ENCODE measurements at regions not wholly inside any gene's neighbourhood (a gene's known extent, or its start where the extent isn't known, plus 50 kb on each side); places are given as distances from the start of the nearest gene placed in this dataset.

DNA sequence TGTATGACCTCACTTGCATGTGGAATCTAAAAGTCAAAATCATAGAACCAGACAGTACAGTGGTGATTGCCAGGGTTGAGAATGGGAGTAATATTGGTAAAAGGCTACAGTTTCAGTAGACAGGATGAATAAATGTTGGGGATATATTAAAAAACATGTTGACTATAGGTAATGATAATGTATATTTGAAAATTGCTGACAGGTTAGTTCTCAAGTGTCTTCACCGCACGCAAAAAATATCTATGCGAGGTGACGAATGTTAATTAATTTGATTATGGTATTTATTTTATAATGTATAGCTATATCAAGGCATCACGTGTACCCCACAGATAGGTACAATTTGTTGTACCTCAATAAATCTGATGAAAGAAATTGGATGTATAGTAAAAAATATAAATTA, 909.6 kb upstream of the NDST4 start:
- H3K4me1 ChIP-seq = no peaks in the 10 kb centered on the region
- no peaks in the 10 kb centered on the region for H3K9me3 ChIP-seq
- intact Hi-C loops (cut with DNase I) = no loop called here
- no peak overlapping the region for H3K4me3 ChIP-seq
- H3K36me3 ChIP-seq = no peaks in the 10 kb centered on the region
- H3K27ac ChIP-seq = no peak overlapping the region
- DNase-seq (ENCODE audit: extremely low spot score in 2 of 2) = no peak
- TF ChIP-seq POLR2A (IDR thresholded peaks at IDR 0.05) = no peak
- TF ChIP-seq, protein P1, sequence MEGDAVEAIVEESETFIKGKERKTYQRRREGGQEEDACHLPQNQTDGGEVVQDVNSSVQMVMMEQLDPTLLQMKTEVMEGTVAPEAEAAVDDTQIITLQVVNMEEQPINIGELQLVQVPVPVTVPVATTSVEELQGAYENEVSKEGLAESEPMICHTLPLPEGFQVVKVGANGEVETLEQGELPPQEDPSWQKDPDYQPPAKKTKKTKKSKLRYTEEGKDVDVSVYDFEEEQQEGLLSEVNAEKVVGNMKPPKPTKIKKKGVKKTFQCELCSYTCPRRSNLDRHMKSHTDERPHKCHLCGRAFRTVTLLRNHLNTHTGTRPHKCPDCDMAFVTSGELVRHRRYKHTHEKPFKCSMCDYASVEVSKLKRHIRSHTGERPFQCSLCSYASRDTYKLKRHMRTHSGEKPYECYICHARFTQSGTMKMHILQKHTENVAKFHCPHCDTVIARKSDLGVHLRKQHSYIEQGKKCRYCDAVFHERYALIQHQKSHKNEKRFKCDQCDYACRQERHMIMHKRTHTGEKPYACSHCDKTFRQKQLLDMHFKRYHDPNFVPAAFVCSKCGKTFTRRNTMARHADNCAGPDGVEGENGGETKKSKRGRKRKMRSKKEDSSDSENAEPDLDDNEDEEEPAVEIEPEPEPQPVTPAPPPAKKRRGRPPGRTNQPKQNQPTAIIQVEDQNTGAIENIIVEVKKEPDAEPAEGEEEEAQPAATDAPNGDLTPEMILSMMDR (IDR thresholded peaks at IDR 0.05) = no peak
- no peak for TF ChIP-seq POLR2AphosphoS5 (IDR thresholded peaks at IDR 0.05; ENCODE audit: insufficient read depth in 1 of 2, low read depth in 1 of 2)
- H3K27me3 ChIP-seq = no peaks in the 10 kb centered on the region

DNA sequence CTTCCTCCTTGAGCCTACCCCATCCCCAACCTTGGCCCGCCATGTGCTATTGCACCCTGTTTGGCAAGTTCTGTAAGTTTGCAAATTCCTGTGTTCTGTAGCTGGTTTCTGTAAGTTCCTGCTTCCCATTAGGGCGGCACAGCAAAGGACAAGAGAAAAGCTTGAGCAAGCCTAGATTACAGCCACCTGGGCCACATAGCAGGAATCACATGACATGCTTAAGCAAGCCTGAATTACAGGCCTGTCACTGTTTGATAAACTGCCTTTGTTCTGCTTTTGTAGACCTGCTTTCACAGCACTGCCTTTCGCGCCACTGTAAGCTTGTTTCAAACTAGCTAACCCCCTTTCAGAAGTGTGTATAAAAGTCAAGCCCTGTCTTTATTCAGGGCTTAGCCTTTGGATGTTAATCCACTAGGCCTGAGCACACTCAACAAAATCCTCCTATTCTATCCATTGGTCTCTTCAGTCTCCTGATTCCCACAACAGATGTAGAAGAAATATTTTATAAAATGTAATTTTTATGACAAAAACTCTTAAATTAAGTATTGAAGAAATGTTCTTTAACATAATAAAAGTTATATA, 906.8 kb upstream of the NDST4 start:
- no peaks in the 10 kb centered on the region for H3K4me1 ChIP-seq
- TF ChIP-seq POLR2AphosphoS5 (IDR thresholded peaks at IDR 0.05; ENCODE audit: insufficient read depth in 1 of 2, low read depth in 1 of 2) (no peak), POLR2A (IDR thresholded peaks at IDR 0.05) (no peak)
- TF ChIP-seq, protein P1 (IDR thresholded peaks at IDR 0.05) = no peak
- DNase-seq (ENCODE audit: extremely low spot score in 2 of 2) = no peak
- H3K36me3 ChIP-seq = no peaks in the 10 kb centered on the region
- intact Hi-C loops (cut with DNase I) = no loop called here
- no peaks in the 10 kb centered on the region for H3K9me3 ChIP-seq
- H3K4me3 ChIP-seq = no peak overlapping the region
- no peaks in the 10 kb centered on the region for H3K27me3 ChIP-seq
- H3K27ac ChIP-seq = no peak overlapping the region

DNA sequence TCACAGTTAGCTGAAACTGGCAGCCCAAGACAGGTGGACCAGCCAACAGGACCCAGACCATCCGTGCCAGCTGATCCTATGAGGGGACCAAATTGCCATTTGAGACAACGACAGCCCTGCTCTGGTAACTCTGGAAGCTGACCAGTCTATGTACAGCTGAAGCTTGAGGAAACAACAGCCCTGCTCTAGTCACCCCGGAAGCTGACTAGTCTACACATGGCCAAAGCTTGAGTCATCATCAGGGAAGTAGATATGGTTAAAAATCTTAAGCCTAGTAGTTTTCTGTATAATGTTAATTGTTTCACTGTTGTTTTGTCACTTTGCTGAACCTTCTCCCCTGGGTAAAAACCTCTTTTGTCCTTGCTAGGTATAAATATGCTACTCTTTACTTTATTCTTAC, 905.4 kb upstream of the NDST4 start:
- no peaks in the 10 kb centered on the region for H3K27me3 ChIP-seq
- no peaks in the 10 kb centered on the region for H3K36me3 ChIP-seq
- no peaks in the 10 kb centered on the region for H3K9me3 ChIP-seq
- H3K4me3 ChIP-seq = no peak overlapping the region
- intact Hi-C loops (cut with DNase I) = no loop called here
- H3K27ac ChIP-seq = no peak overlapping the region
- no peak for TF ChIP-seq POLR2AphosphoS5 (IDR thresholded peaks at IDR 0.05; ENCODE audit: insufficient read depth in 1 of 2, low read depth in 1 of 2)
- TF ChIP-seq, protein P1 (IDR thresholded peaks at IDR 0.05) = no peak
- TF ChIP-seq POLR2A (IDR thresholded peaks at IDR 0.05) = no peak
- H3K4me1 ChIP-seq = no peaks in the 10 kb centered on the region
- no peak for DNase-seq (ENCODE audit: extremely low spot score in 2 of 2)

DNA sequence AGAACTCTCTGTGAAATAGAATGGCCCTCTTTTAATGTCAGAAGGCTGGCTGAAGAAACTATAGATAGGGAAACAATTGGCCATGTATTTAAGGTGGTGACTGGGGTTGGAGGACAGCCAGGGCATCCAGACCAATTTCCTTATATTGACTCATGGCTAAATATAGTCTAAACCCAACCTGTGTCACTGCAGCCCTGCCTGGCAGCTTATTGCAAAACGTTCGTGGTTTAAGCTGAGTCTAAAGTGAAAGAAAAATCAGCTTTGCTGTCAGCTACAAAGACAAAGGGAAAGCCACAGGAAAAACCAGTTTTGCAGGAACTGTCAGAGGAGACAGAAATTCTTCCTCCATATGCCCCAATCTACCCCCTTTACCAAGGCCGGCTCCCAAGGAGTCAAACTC, 902.8 kb upstream of the NDST4 start:
- no peaks in the 10 kb centered on the region for H3K9me3 ChIP-seq
- no peaks in the 10 kb centered on the region for H3K27me3 ChIP-seq
- TF ChIP-seq, protein P1 (IDR thresholded peaks at IDR 0.05) = no peak
- TF ChIP-seq POLR2AphosphoS5 (IDR thresholded peaks at IDR 0.05; ENCODE audit: insufficient read depth in 1 of 2, low read depth in 1 of 2) (no peak), POLR2A (IDR thresholded peaks at IDR 0.05) (no peak)
- H3K27ac ChIP-seq = no peak overlapping the region
- no peak for DNase-seq (ENCODE audit: extremely low spot score in 2 of 2)
- no peaks in the 10 kb centered on the region for H3K4me1 ChIP-seq
- intact Hi-C loops (cut with DNase I) = no loop called here
- H3K4me3 ChIP-seq = no peak overlapping the region
- H3K36me3 ChIP-seq = no peaks in the 10 kb centered on the region

DNA sequence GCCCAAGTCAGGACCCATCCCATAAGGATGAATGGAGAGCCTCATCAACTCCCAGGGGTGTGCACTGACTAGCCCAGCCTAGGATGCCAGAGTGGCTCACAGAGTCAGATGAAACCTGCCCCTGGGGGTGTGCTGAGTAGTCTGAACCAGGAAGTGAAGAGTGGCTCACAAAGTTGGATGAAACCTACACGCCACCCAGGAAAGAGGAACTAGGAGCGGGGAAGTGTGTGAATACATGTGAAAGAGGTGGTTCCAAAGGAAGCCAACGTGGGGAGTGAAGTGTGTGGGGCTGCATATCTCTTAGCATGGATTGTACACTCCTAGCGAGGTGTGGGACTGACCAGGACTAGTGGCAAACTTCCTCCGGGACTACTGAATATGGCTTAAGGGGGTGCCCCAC, 902.1 kb upstream of the NDST4 start:
- no peak overlapping the region for H3K27ac ChIP-seq
- no peak for DNase-seq (ENCODE audit: extremely low spot score in 2 of 2)
- no peaks in the 10 kb centered on the region for H3K27me3 ChIP-seq
- no peak overlapping the region for H3K4me3 ChIP-seq
- no peaks in the 10 kb centered on the region for H3K36me3 ChIP-seq
- TF ChIP-seq, protein P1 (IDR thresholded peaks at IDR 0.05) = no peak
- H3K9me3 ChIP-seq = no peaks in the 10 kb centered on the region
- intact Hi-C loops (cut with DNase I) = no loop called here
- H3K4me1 ChIP-seq = no peaks in the 10 kb centered on the region

Data from vagina (tissue), 2 donors.